NT2/D1 (cell line): ENCODE measurements at regions not wholly inside any gene's neighbourhood (a gene's known extent, or its start where the extent isn't known, plus 50 kb on each side); places are given as distances from the start of the nearest gene placed in this dataset.

ENCODE experiments used
- SUZ12 ChIP-seq: IDR thresholded peaks from 2 replicates; pipeline ENCODE4 v1.6.1; 2011; ENCODE audit not compliant: insufficient read length, insufficient read depth; ENCODE audit errors: extremely low read depth
- YY1 ChIP-seq: IDR thresholded peaks from 2 replicates; pipeline ENCODE4 v1.6.1; 2011; ENCODE audit not compliant: insufficient read length, insufficient read depth

DNA sequence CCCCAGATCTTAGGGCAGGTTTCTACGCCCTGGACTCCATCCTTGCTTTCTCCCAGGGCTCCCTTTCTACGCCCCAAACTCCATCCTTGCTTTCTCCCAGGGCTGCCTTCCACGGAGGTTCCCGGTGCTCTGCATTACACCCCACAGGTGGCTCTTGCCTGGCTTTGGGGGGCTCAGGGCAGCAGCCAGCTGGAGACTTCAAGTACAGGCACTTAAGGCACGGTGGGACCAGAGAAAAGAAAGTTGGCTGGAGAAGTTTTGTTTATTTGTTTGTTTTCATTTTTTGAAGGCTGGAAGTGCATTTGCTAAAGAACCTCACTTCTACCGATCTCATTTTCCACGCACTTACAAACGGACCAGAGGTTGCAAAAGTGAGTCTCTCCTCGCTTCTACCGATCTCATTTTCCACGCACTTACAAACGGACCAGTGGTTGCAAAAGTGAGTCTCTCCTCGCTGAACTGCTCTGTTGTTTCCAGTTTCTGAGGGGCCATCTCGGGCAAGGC, 103.8 kb upstream of the MED13L start:
- TF ChIP-seq YY1, result no peak
- TF ChIP-seq SUZ12, result no peak
